GM23338 (cell line): ENCODE measurements at regions not wholly inside any gene's neighbourhood (a gene's known extent, or its start where the extent isn't known, plus 50 kb on each side); places are given as distances from the start of the nearest gene placed in this dataset.

Experiments
- ATAC-seq: fragments of 200-7000 bp; cut with Tn5 transposase; 3 replicates; pipeline ENCODE4 v1.9.1; 2020
- DNase-seq: peaks from one replicate; pipeline ENCODE4 v3.0.0-alpha.2; 2015; ENCODE audit warnings: low spot score
- H2AFZ ChIP-seq: fragments of 200-600 bp; sonication (generic); 2 replicates; pipeline ENCODE4 v1.8.0; 2016; ENCODE audit warnings: antibody characterized with exemption, mild to moderate bottlenecking, moderate library complexity
- H3F3A ChIP-seq: fragments of 200-600 bp; sonication (generic); replicated peaks from 2 replicates; pipeline ENCODE4 v1.8.0; 2017; ENCODE audit warnings: antibody characterized with exemption, mixed run types, low read depth
- H3K27ac ChIP-seq: fragments of 200-600 bp; sonication (generic); 2 replicates; pipeline ENCODE4 v1.6.1; 2016; ENCODE audit warnings: low read depth
- H3K27me3 ChIP-seq: fragments of 200-600 bp; sonication (generic); 2 replicates; pipeline ENCODE4 v1.8.0; 2016; ENCODE audit warnings: mild to moderate bottlenecking, mixed run types, moderate library complexity; ENCODE audit not compliant: insufficient read depth
- H3K36me3 ChIP-seq: fragments of 200-600 bp; sonication (generic); 2 replicates; pipeline ENCODE4 v1.8.0; 2016; ENCODE audit warnings: mild to moderate bottlenecking; ENCODE audit not compliant: insufficient read depth
- H3K4me1 ChIP-seq: fragments of 200-600 bp; sonication (generic); 2 replicates; pipeline ENCODE4 v1.8.0; 2016; ENCODE audit warnings: mild to moderate bottlenecking, moderate library complexity; ENCODE audit not compliant: insufficient read depth
- H3K4me2 ChIP-seq: fragments of 200-600 bp; sonication (generic); 2 replicates; pipeline ENCODE4 v1.7.1; 2017; ENCODE audit warnings: mixed run types
- H3K4me3 ChIP-seq: fragments of 200-600 bp; sonication (generic); 2 replicates; pipeline ENCODE4 v1.6.1; 2016; ENCODE audit warnings: mixed run types
- H3K79me2 ChIP-seq: fragments of 200-600 bp; sonication (generic); replicated peaks from 2 replicates; pipeline ENCODE4 v1.8.0; 2017; ENCODE audit warnings: mild to moderate bottlenecking; ENCODE audit not compliant: insufficient read depth
- H3K9me2 ChIP-seq: fragments of 200-600 bp; sonication (generic); 2 replicates; pipeline ENCODE4 v1.8.0; 2017; ENCODE audit not compliant: insufficient read depth
- H4K20me1 ChIP-seq: fragments of 200-600 bp; sonication (generic); replicated peaks from 2 replicates; pipeline ENCODE4 v1.8.0; 2017; ENCODE audit warnings: mild to moderate bottlenecking; ENCODE audit not compliant: insufficient read depth
- H3K27ac Mint-ChIP-seq: 2 replicates; pipeline ENCODE4 v1.8.0; 2020; ENCODE audit warnings: inconsistent platforms, mild to moderate bottlenecking, moderate library complexity, mixed read lengths
- H3K27me3 Mint-ChIP-seq: 3 replicates; pipeline ENCODE4 v1.8.0; 2022; ENCODE audit warnings: low read depth, mild to moderate bottlenecking, moderate library complexity, mixed read lengths, inconsistent platforms; ENCODE audit not compliant: insufficient read depth, poor library complexity
- H3K36me3 Mint-ChIP-seq: 3 replicates; pipeline ENCODE4 v1.8.0; 2021; ENCODE audit warnings: low read depth, mild to moderate bottlenecking, inconsistent platforms, moderate library complexity, mixed read lengths
- H3K4me1 Mint-ChIP-seq: 3 replicates; pipeline ENCODE4 v1.8.0; 2020; ENCODE audit warnings: mild to moderate bottlenecking, inconsistent platforms, mixed read lengths
- H3K4me3 Mint-ChIP-seq: 3 replicates; pipeline ENCODE4 v1.8.0; 2021; ENCODE audit warnings: moderate library complexity, mild to moderate bottlenecking, inconsistent platforms, mixed read lengths
- H3K9me3 Mint-ChIP-seq: 3 replicates; pipeline ENCODE4 v1.8.0; 2020; ENCODE audit warnings: moderate library complexity, mild to moderate bottlenecking, inconsistent platforms, mixed read lengths
- CREB1 ChIP-seq: fragments of 250-450 bp; sonication (Bioruptor Pico); IDR thresholded peaks from 2 replicates; pipeline ENCODE4 v1.5.0; 2020; ENCODE audit warnings: low read depth, mild to moderate bottlenecking, moderate library complexity
- EZH2phosphoT487 ChIP-seq: fragments of 200-600 bp; sonication (generic); IDR thresholded peaks from one replicate; pipeline ENCODE4 v1.8.1; 2018; ENCODE audit warnings: antibody characterized with exemption; ENCODE audit not compliant: unreplicated experiment
- JUNB ChIP-seq: IDR thresholded peaks from one replicate; pipeline ENCODE4 v1.6.1; 2016; ENCODE audit warnings: antibody characterized with exemption; ENCODE audit not compliant: unreplicated experiment
- POLR2AphosphoS5 ChIP-seq: IDR thresholded peaks from 2 replicates; pipeline ENCODE4 v1.6.1; 2016; ENCODE audit warnings: antibody characterized with exemption, low read depth
- STAT1 ChIP-seq: IDR thresholded peaks from one replicate; pipeline ENCODE4 v1.6.1; 2016; ENCODE audit warnings: antibody characterized with exemption; ENCODE audit not compliant: unreplicated experiment
- ZNF114 ChIP-seq: fragments of 250-450 bp; sonication (Bioruptor Pico); IDR thresholded peaks from 2 replicates; pipeline ENCODE4 v1.5.0; 2020; ENCODE audit warnings: mild to moderate bottlenecking, moderate library complexity
- ZNF331 ChIP-seq: fragments of 250-450 bp; sonication (Bioruptor Pico); IDR thresholded peaks from 2 replicates; pipeline ENCODE4 v1.5.0; 2020; ENCODE audit warnings: low read depth, mild to moderate bottlenecking, moderate library complexity
- TF ChIP-seq, protein P1 (sequence below): fragments of 250-450 bp; sonication (Bioruptor Pico); IDR thresholded peaks from 2 replicates; pipeline ENCODE4 v1.5.0; 2020; ENCODE audit warnings: mild to moderate bottlenecking, moderate library complexity
- TF ChIP-seq, protein P2 (sequence below), 2 experiments: fragments of 200-600 bp in 1 of 2; sonication (generic) in 1 of 2; conservative IDR thresholded peaks; 2 replicates each; pipeline versions ENCODE4 v1.5.1 to v1.6.1; 2016 to 2017; ENCODE audit warnings: antibody characterized with exemption in 2 of 2, low read depth in 2 of 2, mild to moderate bottlenecking in 2 of 2, moderate library complexity in 1 of 2

DNA sequence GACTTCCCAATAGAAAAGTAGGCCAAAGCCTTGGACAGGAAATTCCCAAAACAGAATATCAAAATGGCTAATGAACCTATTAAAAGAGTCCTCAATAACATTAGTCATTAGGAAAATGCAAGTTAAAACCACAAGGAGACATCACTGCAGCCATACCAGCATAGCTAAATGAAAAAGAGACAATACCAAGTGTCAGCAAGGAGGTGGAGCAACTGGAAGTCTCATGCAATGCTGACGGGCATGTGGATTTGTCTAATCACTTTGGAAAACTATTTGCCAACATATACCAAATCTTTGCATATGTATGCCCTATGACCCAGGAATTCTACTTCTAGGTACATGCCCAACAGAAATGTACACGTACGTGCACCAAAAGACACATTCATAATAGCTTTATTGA, 60.5 kb upstream of the PLEKHG3 start (continued):
- TF ChIP-seq, protein P1, sequence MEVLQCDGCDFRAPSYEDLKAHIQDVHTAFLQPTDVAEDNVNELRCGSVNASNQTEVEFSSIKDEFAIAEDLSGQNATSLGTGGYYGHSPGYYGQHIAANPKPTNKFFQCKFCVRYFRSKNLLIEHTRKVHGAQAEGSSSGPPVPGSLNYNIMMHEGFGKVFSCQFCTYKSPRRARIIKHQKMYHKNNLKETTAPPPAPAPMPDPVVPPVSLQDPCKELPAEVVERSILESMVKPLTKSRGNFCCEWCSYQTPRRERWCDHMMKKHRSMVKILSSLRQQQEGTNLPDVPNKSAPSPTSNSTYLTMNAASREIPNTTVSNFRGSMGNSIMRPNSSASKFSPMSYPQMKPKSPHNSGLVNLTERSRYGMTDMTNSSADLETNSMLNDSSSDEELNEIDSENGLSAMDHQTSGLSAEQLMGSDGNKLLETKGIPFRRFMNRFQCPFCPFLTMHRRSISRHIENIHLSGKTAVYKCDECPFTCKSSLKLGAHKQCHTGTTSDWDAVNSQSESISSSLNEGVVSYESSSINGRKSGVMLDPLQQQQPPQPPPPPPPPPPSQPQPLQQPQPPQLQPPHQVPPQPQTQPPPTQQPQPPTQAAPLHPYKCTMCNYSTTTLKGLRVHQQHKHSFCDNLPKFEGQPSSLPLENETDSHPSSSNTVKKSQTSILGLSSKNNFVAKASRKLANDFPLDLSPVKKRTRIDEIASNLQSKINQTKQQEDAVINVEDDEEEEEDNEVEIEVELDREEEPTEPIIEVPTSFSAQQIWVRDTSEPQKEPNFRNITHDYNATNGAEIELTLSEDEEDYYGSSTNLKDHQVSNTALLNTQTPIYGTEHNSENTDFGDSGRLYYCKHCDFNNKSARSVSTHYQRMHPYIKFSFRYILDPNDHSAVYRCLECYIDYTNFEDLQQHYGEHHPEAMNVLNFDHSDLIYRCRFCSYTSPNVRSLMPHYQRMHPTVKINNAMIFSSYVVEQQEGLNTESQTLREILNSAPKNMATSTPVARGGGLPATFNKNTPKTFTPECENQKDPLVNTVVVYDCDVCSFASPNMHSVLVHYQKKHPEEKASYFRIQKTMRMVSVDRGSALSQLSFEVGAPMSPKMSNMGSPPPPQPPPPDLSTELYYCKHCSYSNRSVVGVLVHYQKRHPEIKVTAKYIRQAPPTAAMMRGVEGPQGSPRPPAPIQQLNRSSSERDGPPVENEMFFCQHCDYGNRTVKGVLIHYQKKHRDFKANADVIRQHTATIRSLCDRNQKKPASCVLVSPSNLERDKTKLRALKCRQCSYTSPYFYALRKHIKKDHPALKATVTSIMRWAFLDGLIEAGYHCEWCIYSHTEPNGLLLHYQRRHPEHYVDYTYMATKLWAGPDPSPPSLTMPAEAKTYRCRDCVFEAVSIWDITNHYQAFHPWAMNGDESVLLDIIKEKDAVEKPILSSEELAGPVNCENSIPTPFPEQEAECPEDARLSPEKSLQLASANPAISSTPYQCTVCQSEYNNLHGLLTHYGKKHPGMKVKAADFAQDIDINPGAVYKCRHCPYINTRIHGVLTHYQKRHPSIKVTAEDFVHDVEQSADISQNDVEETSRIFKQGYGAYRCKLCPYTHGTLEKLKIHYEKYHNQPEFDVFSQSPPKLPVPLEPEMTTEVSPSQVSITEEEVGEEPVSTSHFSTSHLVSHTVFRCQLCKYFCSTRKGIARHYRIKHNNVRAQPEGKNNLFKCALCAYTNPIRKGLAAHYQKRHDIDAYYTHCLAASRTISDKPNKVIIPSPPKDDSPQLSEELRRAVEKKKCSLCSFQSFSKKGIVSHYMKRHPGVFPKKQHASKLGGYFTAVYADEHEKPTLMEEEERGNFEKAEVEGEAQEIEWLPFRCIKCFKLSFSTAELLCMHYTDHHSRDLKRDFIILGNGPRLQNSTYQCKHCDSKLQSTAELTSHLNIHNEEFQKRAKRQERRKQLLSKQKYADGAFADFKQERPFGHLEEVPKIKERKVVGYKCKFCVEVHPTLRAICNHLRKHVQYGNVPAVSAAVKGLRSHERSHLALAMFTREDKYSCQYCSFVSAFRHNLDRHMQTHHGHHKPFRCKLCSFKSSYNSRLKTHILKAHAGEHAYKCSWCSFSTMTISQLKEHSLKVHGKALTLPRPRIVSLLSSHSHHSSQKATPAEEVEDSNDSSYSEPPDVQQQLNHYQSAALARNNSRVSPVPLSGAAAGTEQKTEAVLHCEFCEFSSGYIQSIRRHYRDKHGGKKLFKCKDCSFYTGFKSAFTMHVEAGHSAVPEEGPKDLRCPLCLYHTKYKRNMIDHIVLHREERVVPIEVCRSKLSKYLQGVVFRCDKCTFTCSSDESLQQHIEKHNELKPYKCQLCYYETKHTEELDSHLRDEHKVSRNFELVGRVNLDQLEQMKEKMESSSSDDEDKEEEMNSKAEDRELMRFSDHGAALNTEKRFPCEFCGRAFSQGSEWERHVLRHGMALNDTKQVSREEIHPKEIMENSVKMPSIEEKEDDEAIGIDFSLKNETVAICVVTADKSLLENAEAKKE (CRISPR knock-in tag), result no peak
- TF ChIP-seq, protein P2, sequence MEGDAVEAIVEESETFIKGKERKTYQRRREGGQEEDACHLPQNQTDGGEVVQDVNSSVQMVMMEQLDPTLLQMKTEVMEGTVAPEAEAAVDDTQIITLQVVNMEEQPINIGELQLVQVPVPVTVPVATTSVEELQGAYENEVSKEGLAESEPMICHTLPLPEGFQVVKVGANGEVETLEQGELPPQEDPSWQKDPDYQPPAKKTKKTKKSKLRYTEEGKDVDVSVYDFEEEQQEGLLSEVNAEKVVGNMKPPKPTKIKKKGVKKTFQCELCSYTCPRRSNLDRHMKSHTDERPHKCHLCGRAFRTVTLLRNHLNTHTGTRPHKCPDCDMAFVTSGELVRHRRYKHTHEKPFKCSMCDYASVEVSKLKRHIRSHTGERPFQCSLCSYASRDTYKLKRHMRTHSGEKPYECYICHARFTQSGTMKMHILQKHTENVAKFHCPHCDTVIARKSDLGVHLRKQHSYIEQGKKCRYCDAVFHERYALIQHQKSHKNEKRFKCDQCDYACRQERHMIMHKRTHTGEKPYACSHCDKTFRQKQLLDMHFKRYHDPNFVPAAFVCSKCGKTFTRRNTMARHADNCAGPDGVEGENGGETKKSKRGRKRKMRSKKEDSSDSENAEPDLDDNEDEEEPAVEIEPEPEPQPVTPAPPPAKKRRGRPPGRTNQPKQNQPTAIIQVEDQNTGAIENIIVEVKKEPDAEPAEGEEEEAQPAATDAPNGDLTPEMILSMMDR (conservative IDR thresholded peaks at IDR 0.05; ENCODE audit: low read depth in 2 of 2), result no peak
- no peak for TF ChIP-seq CREB1 (CRISPR knock-in tag)
- TF ChIP-seq POLR2AphosphoS5, result no peak
- TF ChIP-seq JUNB, result no peak
- TF ChIP-seq EZH2phosphoT487, result no peak
- no peak for TF ChIP-seq STAT1
- no peak for TF ChIP-seq ZNF114 (CRISPR knock-in tag)

DNA sequence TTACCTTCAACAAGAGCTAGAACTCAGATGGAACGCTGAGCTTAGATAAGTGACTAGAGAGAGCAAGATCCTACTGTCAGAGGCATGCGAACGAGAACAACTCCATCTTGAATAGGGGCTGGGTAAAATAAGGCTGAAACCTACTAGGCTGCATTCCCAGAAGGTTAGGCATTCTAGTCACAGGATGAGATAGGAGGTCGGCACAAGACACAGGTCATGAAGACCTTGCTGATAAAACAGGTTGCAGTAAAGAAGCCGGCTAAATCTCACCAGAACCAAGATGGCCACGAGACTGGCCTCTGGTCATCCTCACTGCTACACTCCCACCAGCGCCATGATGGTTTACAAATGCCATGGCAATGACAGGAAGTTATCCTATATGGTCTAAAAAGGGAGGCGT, 59.6 kb upstream of the PLEKHG3 start:
- 0 out of 2 replicates have a peak, but pooled peaks cover 10% of the 10 kb centered on the region for H3F3A ChIP-seq
- Mint-ChIP-seq H3K4me1 (peaks cover 35% of the 10 kb centered on the region), H3K36me3 (peaks cover 11% of the 10 kb centered on the region), H3K27ac (no peak overlapping the region), H3K4me3 (no peak overlapping the region), H3K9me3 (peaks cover 14% of the 10 kb centered on the region), H3K27me3 (peaks cover 15% of the 10 kb centered on the region)
- no peaks in the 10 kb centered on the region for H3K36me3 ChIP-seq
- H2AFZ ChIP-seq, result no peak overlapping the region
- ATAC-seq (no peak), DNase-seq (no peak)
- H4K20me1 ChIP-seq, result no peaks in the 10 kb centered on the region
- no peak overlapping the region for H3K4me3 ChIP-seq
- 0 out of 2 replicates have a peak, but pooled peaks cover 8% of the 10 kb centered on the region for H3K9me2 ChIP-seq
- H3K27me3 ChIP-seq, result no peaks in the 10 kb centered on the region
- peaks cover 12% of the 10 kb centered on the region for H3K4me1 ChIP-seq
- H3K79me2 ChIP-seq, result no peaks in the 10 kb centered on the region
- H3K27ac ChIP-seq, result peak overlapping the region; percentile 98
- H3K4me2 ChIP-seq, result peak overlapping the region; percentile 39; the same call in 1 of the 2 replicates
- TF ChIP-seq STAT1 (no peak), ZNF331 (CRISPR knock-in tag) (no peak), CREB1 (CRISPR knock-in tag) (no peak)
- TF ChIP-seq, protein P1 (CRISPR knock-in tag), result no peak
